GM04503 (cell line): ENCODE measurements at regions not wholly inside any gene's neighbourhood (a gene's known extent, or its start where the extent isn't known, plus 50 kb on each side); places are given as distances from the start of the nearest gene placed in this dataset.
A peak's percentile ranks its signal among the peaks of the same experiment; 100 is the strongest.
"Not testable (repeated sequence)": the region's sequence is repeated elsewhere in the genome, so short reads cannot be mapped to it uniquely, and the experiment has no call there.

Experiments
- DNase-seq: peaks from one replicate; pipeline ENCODE4 v3.0.0-alpha.2; 2012; ENCODE audit warnings: low read depth

DNA sequence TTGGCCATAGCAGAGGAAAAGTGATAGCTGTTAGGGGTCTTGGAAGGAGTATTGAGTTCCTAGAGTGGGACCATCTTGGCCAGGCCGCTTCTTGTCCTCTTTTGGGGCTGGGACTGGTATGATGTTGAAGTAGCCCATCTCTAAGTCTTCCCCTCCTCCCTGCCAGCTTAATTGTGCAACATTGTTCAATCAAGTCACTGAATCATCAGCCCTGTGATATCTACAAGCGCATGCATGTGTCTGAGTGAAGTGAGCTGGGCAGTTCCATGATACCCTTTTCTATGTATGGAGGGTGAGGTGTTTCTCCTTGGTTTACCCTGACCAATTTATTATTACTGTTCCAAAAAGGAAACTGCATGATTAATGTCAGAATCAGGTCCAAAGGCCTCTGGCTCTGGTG is 112.2 kb downstream of the C9orf152 start:
- DNase-seq: no peak

GRCh38 chr9:110096674-110097073 is 111.3 kb downstream of the C9orf152 start:
- not testable (repeated sequence) for DNase-seq

- DNase-seq: peak; percentile 62
These were observed 108.5 kb downstream of the C9orf152 start for GRCh38 chr9:110099236-110100095.

- no peak for DNase-seq
These were observed 106.3 kb downstream of the C9orf152 start for GRCh38 chr9:110101531-110102161.

DNA sequence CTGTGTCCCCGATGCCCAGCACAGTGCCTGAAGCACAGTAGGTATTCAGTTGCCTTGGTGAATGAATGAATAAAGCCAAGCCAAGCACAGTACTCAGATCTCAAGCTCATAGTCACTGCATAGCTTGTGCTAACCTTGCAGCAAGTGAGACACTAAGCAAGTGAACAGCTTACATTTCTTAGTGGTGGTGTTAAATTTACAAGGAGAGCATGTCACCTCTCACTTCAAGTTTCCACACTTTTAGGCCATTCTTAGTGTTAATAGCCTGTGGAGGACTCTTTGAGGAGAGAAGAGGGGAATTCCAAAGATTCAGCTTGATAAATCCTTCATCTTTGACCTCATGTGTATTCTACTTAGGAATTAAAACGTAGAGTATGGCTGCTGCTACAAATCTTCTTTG is 104.7 kb downstream of the C9orf152 start:
- no peak for DNase-seq

GRCh38 chr9:110104261-110104809 is 103.6 kb downstream of the C9orf152 start:
- DNase-seq: no peak

GRCh38 chr9:110105107-110105506 is 102.9 kb downstream of the C9orf152 start:
- DNase-seq: peak; percentile 49

- no peak for DNase-seq
These were observed 101.3 kb downstream of the C9orf152 start for GRCh38 chr9:110106661-110107060.

GRCh38 chr9:110109333-110110092 is 98.4 kb downstream of the C9orf152 start:
- DNase-seq: no peak

- no peak for DNase-seq
These were observed 97.8 kb downstream of the C9orf152 start for GRCh38 chr9:110110154-110110553.

DNA sequence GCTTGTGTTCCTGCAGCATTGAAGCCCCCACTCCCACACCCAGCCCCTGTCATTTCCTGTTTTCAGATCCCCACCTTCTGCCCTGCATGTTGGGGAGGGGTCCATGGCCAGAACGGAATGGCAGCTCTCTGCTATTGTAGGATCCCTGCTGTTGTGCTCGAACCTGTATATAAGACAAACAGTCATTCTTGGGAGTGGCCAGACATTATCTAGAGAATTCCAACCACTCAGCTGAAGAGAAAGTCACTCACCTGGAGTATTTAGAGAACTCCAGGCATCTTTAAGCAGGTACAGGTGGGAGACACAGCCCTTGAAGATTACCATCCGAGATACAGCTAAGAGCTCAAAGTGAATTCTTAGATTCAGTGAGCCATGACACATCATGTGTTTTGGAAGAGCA is 96.1 kb downstream of the C9orf152 start:
- no peak for DNase-seq

DNA sequence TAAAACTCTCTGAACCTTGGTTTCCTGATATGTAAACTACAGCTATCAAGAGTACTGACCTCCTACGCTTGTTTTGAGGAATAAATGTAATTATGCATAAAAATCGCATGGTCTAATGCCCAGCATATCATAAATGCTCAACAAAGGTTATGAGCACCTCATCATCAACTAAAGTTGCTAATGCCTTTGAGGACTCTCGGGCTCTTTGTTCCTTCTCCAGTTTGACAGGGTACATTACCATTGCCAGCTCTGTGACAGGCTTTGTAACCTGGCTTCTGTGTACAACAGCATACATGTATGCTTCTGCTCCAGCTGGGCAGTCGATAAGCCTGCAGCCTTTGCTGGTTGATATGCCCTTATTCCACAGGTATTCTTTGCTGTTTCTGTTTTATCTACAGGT is 95.2 kb downstream of the C9orf152 start:
- DNase-seq: no peak

- no peak for DNase-seq
These were observed 93.7 kb downstream of the C9orf152 start for GRCh38 chr9:110114086-110114858.

DNA sequence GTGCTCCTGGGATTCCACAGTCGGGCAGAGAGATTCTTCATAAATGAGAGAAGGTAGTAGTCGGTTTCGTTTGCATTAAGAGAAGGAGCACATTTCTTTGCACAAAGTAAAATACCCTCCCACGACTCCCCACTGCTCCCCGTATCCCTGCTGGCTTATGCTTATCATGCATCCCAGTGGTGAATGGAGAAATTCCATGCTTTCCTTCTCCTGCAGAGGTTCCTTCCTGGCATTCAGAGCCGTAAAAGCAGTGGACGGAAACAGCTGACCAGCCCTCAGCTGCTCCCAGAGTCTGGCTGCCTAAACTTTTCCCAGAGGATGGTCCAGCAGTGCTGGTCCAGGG is 93.1 kb downstream of the C9orf152 start:
- DNase-seq: no peak

DNA sequence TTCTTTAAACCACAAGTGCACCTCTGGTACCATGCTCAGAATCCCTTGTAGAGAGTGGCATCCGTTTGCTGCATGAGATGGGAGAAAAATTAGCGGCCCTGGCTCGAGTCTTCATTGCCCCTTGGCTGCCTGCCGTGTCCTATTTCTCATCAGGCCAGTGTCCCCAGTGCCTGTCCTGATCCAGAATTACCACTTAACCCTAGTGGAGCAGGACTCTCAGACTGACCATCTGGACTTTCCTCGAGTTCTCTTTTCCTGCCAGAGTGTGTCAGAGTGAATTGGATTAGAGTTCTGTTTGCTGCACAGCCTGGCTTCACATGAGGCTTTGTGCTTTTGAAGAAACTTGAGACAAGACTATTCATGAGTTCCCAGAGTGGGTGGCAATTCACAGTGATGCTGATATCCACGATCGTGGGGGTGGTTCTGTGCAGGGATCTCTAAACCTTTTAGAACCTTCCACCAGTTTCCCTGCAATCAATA is 92.6 kb downstream of the C9orf152 start:
- peak; percentile 53 for DNase-seq

DNA sequence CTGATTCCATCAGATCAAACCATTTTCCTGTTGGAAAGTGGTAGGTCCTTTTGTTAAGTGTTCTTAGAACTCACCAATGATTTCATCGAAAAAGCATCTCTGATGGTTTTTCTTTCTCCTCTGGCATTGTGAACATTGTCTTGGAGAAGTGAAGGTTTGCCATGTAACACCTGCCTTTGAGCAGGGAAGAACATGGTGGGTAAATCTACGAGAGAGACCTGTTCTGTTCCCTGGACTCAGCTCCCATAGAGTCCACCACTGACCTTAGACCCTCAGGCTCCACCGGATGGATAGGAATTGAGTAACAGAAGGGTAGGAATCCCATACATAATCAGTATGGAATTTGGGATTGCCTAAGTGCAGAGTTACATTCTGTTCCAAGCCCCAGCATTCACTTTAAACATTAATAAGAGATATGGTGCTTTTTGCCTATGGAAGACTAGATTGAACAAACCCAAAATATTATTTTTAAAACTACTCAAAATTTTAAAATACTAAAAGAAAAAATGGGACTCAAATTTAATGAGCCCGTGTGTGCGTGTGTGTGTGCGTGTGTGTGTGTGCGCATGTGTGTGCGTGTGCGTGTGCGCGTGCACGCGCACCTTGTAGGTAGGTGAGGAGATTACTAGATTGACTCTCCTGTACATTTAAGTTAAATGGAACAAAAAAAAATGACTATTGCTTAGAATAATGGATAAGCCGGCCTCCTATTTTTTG is 92.0 kb downstream of the C9orf152 start:
- DNase-seq: no peak

DNA sequence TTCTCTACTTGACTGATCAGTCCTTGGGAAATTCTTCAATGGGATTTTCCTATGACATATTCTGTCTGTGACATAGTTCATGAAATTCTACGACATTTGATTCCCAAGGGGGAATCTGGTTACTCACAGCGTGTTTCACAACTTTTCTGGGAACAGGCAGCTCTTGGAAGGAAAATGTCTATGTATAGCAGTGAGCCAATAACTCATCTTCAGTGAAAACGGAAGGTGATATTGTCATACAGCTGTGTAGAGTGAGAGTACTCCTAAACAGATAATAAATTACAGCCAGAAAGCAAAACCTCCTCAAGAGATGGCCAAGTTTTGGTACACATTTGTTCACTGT is 91.4 kb downstream of the C9orf152 start:
- peak; percentile 88 for DNase-seq

GRCh38 chr9:110121170-110121569 is 86.8 kb downstream of the C9orf152 start:
- DNase-seq: no peak

GRCh38 chr9:110123341-110124095 is 84.4 kb downstream of the C9orf152 start:
- peak; percentile 61 for DNase-seq

DNA sequence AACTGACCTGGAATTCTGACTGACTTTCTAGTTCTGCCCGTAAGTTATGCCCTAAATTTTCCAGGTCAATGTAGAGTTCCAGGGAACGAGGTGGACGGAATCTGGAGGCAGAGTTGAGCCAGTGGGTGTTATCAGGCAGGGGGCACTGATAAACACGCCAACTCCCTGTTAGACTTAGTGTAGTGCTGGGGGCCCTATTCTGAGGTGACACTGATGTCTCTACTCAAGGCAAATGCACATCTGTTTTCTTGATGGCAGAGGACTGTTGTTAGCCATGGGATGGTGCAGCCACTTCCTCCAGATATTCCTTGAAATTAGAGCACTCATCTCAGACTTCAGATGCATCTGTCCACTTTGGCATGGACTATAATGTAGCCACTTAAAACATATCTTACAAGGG is 83.5 kb downstream of the C9orf152 start:
- no peak for DNase-seq
